ENCODE measurements at regions not wholly inside any gene's neighbourhood (a gene's known extent, or its start where the extent isn't known, plus 50 kb on each side); places are given as distances from the start of the nearest gene placed in this dataset.

DNA sequence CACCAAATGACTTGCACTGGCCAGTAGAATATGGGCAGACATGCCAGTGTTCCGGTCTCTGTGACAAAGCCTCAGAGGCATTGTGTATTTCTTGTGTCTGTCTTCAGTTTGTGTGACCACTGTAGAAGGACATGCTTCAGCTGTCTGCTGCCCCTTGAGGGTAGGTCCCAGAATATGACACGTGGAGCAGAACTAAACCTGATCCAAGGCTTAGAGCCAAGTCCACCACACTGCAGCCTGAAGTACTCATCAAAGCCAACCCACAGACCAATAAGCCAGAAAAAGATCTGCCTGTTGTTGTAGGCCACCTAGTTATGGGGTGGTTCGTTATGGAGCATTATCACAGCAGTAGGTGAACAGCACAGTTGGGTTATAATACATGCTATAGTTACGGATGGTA is 468.9 kb downstream of the PSAT1 start:
- Histone ChIP-seq H3K4me1 (peaks cover 47% of the 10 kb centered on the region), H3K9me3 (no peaks in the 10 kb centered on the region), H3K4me3 (no peak overlapping the region), H3K4me2 (peak overlapping the region; percentile 58), H3K36me3 (no peaks in the 10 kb centered on the region), H4K20me1 (no peaks in the 10 kb centered on the region), H3K27me3 (no peaks in the 10 kb centered on the region), H3K9ac (no peak overlapping the region), H3K27ac (no peak overlapping the region)
- TF ChIP-seq Cebpa-rat (IDR thresholded peaks at IDR 0.05): no peak

DNA sequence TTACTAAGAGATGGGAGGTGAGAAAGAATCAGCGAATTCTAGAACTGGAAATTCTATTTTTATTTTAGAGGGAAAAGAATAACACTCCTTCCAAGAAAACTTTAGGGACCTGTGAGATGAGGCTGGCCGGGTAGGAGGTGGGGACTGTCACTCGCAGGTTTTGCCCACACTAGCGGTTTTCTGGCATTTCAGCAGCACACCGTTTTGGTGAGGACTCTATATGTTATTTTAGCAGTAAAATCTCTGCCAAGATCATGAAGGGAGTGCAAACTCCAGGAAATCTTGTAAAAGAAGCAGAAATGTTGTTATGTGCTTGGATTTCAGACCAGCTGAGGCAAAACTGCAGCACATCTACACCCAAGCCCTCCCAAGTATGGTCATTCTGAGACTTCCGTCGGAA is 470.6 kb downstream of the PSAT1 start:
- no peak overlapping the region for H3K9ac ChIP-seq
- H3K27me3 ChIP-seq: no peaks in the 10 kb centered on the region
- H3K4me1 ChIP-seq: peaks cover 47% of the 10 kb centered on the region
- no peaks in the 10 kb centered on the region for H3K9me3 ChIP-seq
- no peak overlapping the region for H3K4me3 ChIP-seq
- no peak overlapping the region for H3K27ac ChIP-seq
- no peaks in the 10 kb centered on the region for H4K20me1 ChIP-seq
- H3K4me2 ChIP-seq: no peak overlapping the region
- no peak for TF ChIP-seq Cebpa-rat (IDR thresholded peaks at IDR 0.05)
- no peaks in the 10 kb centered on the region for H3K36me3 ChIP-seq

DNA sequence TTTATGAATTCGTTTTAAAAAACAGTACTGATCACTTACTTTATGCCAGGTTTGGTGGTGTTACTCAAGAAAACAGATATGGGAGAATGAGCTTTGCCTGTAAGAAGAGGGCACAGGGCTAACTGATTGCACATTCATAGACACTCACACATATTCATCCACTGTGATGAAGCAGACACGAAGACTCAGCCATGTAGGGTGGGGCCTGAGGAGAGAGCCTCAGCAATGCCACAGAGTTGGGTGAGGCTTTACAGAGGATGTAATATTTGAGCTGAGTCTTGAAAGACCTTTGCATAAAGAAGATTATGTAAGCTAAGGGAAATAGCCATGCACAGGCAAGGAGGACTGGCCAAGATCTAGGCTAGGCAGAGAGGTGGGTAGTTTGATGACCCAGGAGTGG is 472.8 kb downstream of the PSAT1 start:
- H4K20me1 ChIP-seq: no peaks in the 10 kb centered on the region
- H3K4me1 ChIP-seq: peaks cover 27% of the 10 kb centered on the region
- no peak for TF ChIP-seq Cebpa-rat (IDR thresholded peaks at IDR 0.05)
- H3K36me3 ChIP-seq: no peaks in the 10 kb centered on the region
- H3K9me3 ChIP-seq: no peaks in the 10 kb centered on the region
- H3K4me3 ChIP-seq: no peak overlapping the region
- H3K4me2 ChIP-seq: no peak overlapping the region
- H3K9ac ChIP-seq: no peak overlapping the region
- no peaks in the 10 kb centered on the region for H3K27me3 ChIP-seq
- H3K27ac ChIP-seq: no peak overlapping the region

DNA sequence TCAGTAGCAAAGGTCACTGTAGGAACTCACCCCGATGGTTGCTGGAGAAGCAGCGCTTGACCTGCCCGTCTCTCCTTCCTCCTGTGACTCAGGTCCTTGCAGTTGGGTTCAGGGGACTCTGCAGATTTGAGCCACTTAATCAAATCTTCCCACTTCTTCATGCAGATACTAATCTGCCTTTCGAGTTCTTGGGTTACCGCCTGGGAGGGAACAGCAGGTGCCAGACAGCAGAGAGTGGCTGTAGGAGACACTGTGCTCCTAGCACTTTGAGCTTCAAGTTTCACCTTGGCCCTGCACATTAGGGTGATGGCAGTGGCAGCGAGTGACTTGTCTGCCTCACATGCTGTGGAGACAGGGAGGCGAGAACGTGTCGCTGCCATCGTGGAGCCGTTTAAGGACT is 478.3 kb downstream of the PSAT1 start:
- H3K27me3 ChIP-seq: no peaks in the 10 kb centered on the region
- no peak for TF ChIP-seq Cebpa-rat (IDR thresholded peaks at IDR 0.05)
- no peak overlapping the region for H3K9ac ChIP-seq

DNA sequence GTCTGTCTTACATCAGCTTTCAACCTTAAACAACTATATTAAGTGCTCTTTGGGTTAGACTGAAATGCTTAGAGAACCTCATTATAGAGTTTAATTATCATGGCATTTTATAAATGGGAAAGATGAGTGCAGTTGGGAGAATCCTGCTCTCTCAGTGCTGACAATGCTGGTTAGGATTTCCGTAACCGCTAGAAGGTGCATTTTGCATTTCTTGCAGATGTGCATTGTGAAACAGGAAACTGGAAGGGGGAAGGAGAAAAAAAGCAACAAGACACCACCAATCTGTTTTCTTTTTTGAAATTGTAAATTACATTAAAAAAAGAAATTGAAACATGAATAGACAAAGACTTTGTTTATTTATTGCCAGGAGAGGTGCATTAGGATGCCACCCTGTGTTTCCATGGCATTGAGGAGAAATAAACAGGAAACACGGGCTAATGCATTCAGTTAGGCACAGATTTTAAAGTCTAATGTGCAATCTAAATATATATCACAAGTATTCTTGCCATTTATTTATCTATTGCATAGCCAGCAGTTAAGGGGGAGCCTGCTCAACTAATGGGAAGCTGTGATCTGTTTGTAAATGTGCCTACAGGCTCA is 478.9 kb downstream of the PSAT1 start:
- Histone ChIP-seq H3K9ac (no peak overlapping the region), H3K9me3 (no peaks in the 10 kb centered on the region), H4K20me1 (no peaks in the 10 kb centered on the region), H3K4me3 (no peak overlapping the region), H3K27me3 (no peaks in the 10 kb centered on the region), H3K4me2 (peak overlapping the region; percentile 38), H3K36me3 (no peaks in the 10 kb centered on the region), H3K4me1 (peaks cover 18% of the 10 kb centered on the region), H3K27ac (no peak overlapping the region)
- TF ChIP-seq Cebpa-rat (IDR thresholded peaks at IDR 0.05): no peak

More for the DNA sequence above, 478.3 kb downstream of the PSAT1 start:
- no peaks in the 10 kb centered on the region for H4K20me1 ChIP-seq
- H3K4me3 ChIP-seq: no peak overlapping the region
- peaks cover 18% of the 10 kb centered on the region for H3K4me1 ChIP-seq
- peak overlapping the region; percentile 38 for H3K4me2 ChIP-seq
- no peaks in the 10 kb centered on the region for H3K36me3 ChIP-seq
- no peaks in the 10 kb centered on the region for H3K9me3 ChIP-seq
- no peak overlapping the region for H3K27ac ChIP-seq

DNA sequence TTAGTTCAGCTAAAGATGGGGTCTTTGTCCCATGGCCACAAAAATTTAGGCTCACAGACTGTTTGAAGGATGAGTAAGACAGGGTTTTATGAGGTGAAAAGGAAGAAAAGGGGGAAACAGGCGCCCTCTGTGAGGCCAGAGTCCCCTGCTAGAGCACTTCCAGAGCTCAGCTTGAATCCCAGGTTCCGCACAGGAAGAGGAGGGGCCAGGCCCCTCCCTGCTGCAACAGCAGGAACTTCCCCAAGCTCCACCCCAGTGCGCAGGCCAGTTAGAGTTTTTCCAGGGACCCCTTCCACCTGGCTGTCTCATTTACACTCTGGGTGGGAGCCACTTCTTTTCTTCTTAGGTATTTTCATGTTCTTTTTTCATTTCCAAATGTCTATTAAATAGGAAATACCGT is 480.8 kb downstream of the PSAT1 start:
- no peak overlapping the region for H3K4me2 ChIP-seq
- H4K20me1 ChIP-seq: no peaks in the 10 kb centered on the region
- no peak for TF ChIP-seq Cebpa-rat (IDR thresholded peaks at IDR 0.05)
- peaks cover 18% of the 10 kb centered on the region for H3K4me1 ChIP-seq
- no peaks in the 10 kb centered on the region for H3K27me3 ChIP-seq
- no peaks in the 10 kb centered on the region for H3K36me3 ChIP-seq
- no peaks in the 10 kb centered on the region for H3K9me3 ChIP-seq
- H3K4me3 ChIP-seq: no peak overlapping the region
- no peak overlapping the region for H3K9ac ChIP-seq
- H3K27ac ChIP-seq: no peak overlapping the region

DNA sequence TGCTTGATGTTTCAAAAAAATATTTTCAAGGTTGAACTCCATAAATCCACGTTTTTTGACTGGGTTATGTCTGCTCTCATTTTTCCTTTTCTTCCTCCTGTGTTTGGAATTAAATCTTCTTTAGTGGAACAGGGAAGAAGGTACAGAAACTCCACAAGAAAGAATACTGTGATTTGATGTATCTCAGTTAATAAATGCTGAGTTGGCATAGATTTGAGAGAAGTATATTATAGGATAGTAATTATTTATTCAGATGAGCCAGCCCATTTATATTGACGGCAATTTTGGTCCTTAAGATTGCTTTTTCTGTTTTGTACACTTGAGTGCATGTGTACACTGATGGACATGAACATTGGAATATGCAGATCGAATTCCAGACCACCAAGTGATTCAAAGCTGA is 481.4 kb downstream of the PSAT1 start:
- peaks cover 18% of the 10 kb centered on the region for H3K4me1 ChIP-seq
- no peak overlapping the region for H3K27ac ChIP-seq
- no peak overlapping the region for H3K4me2 ChIP-seq
- H3K36me3 ChIP-seq: no peaks in the 10 kb centered on the region
- H3K9ac ChIP-seq: no peak overlapping the region
- no peaks in the 10 kb centered on the region for H3K9me3 ChIP-seq
- H4K20me1 ChIP-seq: no peaks in the 10 kb centered on the region
- TF ChIP-seq Cebpa-rat (IDR thresholded peaks at IDR 0.05): no peak
- no peak overlapping the region for H3K4me3 ChIP-seq
- H3K27me3 ChIP-seq: no peaks in the 10 kb centered on the region

DNA sequence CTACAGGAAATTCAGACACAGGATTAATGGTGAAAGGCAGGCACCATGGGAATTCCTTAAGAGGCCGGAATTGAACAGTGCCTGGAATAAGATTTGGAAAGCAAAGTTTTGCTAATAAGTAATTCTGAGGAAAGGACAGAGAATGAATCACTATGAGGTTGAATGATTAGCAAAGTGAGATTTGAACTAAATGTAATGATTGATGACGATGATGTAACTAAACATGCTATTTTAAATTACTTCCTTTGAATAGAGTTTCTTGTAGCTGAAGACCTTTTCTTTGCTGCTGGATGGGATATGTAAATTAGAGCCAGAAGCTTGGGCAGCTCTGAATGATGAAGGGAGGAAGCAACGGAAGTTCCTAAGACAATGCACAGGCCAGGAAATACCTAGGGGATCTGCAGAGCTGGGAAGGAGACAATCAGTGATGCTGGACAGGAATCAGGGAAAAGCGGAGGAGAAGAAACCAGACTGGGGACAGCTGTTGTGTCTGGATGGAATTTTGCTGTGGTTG is 482.0 kb downstream of the PSAT1 start:
- no peaks in the 10 kb centered on the region for H3K36me3 ChIP-seq
- H3K9me3 ChIP-seq: no peaks in the 10 kb centered on the region
- no peak overlapping the region for H3K9ac ChIP-seq
- TF ChIP-seq Cebpa-rat (IDR thresholded peaks at IDR 0.05): no peak
- H3K27ac ChIP-seq: no peak overlapping the region
- peaks cover 18% of the 10 kb centered on the region for H3K4me1 ChIP-seq
- no peak overlapping the region for H3K4me3 ChIP-seq
- no peaks in the 10 kb centered on the region for H3K27me3 ChIP-seq
- no peaks in the 10 kb centered on the region for H4K20me1 ChIP-seq
- H3K4me2 ChIP-seq: no peak overlapping the region

DNA sequence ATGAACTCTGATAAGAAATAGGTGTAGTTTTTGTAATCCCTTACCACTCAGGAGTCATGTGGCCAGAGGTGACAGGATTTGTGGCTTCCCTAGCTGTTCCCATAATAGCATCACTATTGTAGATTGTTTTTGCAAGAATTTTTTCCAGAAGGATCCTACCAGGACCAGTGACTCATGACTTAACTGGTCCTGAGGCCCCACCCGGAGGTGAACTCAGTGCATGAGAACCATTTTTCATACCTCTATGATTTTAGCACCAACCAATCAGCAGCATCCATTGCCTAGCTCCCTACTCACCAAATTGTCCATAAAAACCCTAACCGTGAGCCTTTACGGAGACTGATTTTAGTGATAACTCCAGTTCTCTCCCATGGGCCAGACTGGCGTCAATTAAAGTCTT is 484.8 kb downstream of the PSAT1 start:
- Histone ChIP-seq H3K9me3 (no peaks in the 10 kb centered on the region), H4K20me1 (no peaks in the 10 kb centered on the region), H3K36me3 (no peaks in the 10 kb centered on the region), H3K4me2 (no peak overlapping the region), H3K27ac (no peak overlapping the region), H3K4me3 (no peak overlapping the region), H3K4me1 (peaks cover 4% of the 10 kb centered on the region), H3K27me3 (no peaks in the 10 kb centered on the region; the same call in 1 of the 2 replicates), H3K9ac (no peak overlapping the region)
- no peak for TF ChIP-seq Cebpa-rat (IDR thresholded peaks at IDR 0.05)

DNA sequence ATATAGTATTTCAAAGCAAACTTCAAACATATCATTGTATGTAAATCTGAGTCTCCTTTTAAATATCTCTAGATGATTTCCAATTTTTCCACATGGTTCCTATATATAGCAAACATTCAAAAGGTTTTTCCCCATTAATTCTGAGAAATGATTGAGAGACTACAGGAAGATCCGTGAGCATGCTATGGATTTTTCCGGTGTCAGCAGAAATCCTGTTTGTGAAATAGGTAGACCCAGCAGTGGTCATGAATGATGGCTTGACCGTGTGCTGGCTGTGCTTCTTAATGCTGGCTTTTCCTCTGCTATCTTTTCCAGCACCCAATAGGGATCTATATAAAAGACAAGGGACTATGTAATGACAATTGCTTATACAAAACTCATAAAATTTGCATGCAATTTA is 485.3 kb downstream of the PSAT1 start:
- Histone ChIP-seq H4K20me1 (no peaks in the 10 kb centered on the region), H3K27me3 (no peaks in the 10 kb centered on the region; the same call in 1 of the 2 replicates), H3K4me1 (no peaks in the 10 kb centered on the region), H3K9ac (no peak overlapping the region), H3K4me2 (no peak overlapping the region), H3K27ac (no peak overlapping the region), H3K36me3 (no peaks in the 10 kb centered on the region), H3K4me3 (no peak overlapping the region), H3K9me3 (no peaks in the 10 kb centered on the region)
- no peak for TF ChIP-seq Cebpa-rat (IDR thresholded peaks at IDR 0.05)

DNA sequence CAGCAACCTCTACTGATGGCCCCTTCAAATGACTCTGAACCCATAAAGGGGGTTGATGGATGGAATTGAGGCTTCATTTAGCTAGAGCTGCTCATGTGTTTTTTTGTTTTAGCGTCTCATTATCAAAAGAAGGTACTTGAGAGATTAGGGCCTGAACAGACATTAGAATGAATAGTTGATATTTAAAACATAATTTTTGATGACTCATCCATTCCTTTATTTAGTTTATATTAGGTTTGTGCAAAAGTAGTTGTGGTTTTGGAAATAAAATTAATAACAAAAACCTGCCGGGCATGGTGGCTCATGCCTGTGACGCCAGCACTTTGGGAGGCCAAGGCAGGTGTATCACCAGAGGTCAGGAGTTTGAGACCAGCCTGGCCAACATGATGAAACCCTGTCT is 485.9 kb downstream of the PSAT1 start:
- TF ChIP-seq Cebpa-rat (IDR thresholded peaks at IDR 0.05): no peak
- no peak overlapping the region for H3K4me3 ChIP-seq
- no peaks in the 10 kb centered on the region; the same call in 1 of the 2 replicates for H3K27me3 ChIP-seq
- H3K4me1 ChIP-seq: no peaks in the 10 kb centered on the region
- no peaks in the 10 kb centered on the region for H4K20me1 ChIP-seq
- H3K9me3 ChIP-seq: no peaks in the 10 kb centered on the region
- no peak overlapping the region for H3K4me2 ChIP-seq
- no peak overlapping the region for H3K27ac ChIP-seq
- H3K9ac ChIP-seq: no peak overlapping the region
- H3K36me3 ChIP-seq: no peaks in the 10 kb centered on the region

All from BLaER1 (cell line).